ENCODE measurements at regions not wholly inside any gene's neighbourhood (a gene's known extent, or its start where the extent isn't known, plus 50 kb on each side); places are given as distances from the start of the nearest gene placed in this dataset.

DNA sequence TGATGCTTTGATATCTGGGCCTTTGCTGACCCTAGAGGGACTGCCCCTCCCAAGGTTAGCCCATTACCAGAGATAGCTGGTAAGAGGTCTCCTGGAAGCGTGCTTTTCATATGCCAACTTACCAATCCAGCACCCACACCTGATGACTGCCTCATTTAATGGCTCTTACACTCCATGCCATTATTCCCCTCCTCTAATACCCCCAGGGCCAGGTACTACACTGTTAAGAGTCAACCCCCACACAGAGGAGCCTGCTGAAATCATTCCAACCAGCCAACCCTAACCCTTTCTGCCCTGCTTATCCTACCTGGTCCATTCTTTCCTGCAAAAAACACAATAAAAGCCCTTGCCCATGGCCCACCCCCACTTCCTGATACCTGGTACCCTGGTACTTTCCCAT is 736.8 kb upstream of the SLC35B3 start:
- Histone ChIP-seq H4K20me1 (ENCODE audit: low read length) (no peaks in the 10 kb centered on the region), H2AFZ (ENCODE audit: low read length) (no peak overlapping the region), H3K36me3 (ENCODE audit: low read depth, low read length) (no peaks in the 10 kb centered on the region), H3K9me2 (replicated peaks; ENCODE audit: low read length) (no peaks in the 10 kb centered on the region), H3K4me1 (ENCODE audit: insufficient read depth, low read length) (peaks cover 8% of the 10 kb centered on the region; the same call in 1 of the 2 replicates), H3F3A (ENCODE audit: low read length, unreplicated experiment) (no peaks in the 10 kb centered on the region), H3K9ac (ENCODE audit: low read length) (no peak overlapping the region), H3K79me2 (ENCODE audit: low read length) (no peaks in the 10 kb centered on the region), H3K27ac (ENCODE audit: low read length) (no peak overlapping the region), H3K4me2 (ENCODE audit: low read length) (no peak overlapping the region), H3K4me3 (ENCODE audit: low read length) (no peak overlapping the region), H3K9me3 (ENCODE audit: low read length) (no peaks in the 10 kb centered on the region), H3K27me3 (ENCODE audit: low read length) (no peaks in the 10 kb centered on the region)
- DNase-seq (no peak), ATAC-seq (no peak)
- intact Hi-C loops (cut with micrococcal nuclease), result no loop called here
- TF ChIP-seq EZH2phosphoT487 (IDR thresholded peaks at IDR 0.05; ENCODE audit: borderline replicate concordance, low read length) (no peak), EZH2 (IDR thresholded peaks at IDR 0.05; ENCODE audit: low read length, unreplicated experiment) (no peak)
- TF ChIP-seq, protein P1, sequence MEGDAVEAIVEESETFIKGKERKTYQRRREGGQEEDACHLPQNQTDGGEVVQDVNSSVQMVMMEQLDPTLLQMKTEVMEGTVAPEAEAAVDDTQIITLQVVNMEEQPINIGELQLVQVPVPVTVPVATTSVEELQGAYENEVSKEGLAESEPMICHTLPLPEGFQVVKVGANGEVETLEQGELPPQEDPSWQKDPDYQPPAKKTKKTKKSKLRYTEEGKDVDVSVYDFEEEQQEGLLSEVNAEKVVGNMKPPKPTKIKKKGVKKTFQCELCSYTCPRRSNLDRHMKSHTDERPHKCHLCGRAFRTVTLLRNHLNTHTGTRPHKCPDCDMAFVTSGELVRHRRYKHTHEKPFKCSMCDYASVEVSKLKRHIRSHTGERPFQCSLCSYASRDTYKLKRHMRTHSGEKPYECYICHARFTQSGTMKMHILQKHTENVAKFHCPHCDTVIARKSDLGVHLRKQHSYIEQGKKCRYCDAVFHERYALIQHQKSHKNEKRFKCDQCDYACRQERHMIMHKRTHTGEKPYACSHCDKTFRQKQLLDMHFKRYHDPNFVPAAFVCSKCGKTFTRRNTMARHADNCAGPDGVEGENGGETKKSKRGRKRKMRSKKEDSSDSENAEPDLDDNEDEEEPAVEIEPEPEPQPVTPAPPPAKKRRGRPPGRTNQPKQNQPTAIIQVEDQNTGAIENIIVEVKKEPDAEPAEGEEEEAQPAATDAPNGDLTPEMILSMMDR (conservative IDR thresholded peaks at IDR 0.05; ENCODE audit: low read depth, low read length), result no peak
- ChIA-PET POLR2A (ENCODE audit: unreplicated experiment) (no interaction called here), CTCF (no interaction called here)
- no TSS peak for BruUV-seq (replicated peaks)

DNA sequence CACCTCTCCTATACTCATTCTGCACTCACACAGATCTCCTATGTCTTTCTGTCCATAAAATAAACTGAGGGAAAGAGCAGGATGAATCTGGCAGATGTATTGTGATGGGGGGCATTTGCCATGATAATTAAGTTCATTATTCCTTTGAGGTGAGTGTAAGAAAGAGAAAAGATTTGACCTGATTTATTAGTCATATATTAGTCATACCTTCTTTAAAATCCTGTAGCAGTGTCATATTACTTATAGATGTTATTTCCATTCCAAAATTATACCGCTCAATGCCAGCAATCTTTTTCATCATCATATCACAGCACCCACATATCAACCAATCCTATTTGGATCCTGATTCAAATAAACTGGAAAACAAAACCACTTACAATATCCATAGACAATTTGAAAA is 733.3 kb upstream of the SLC35B3 start:
- Histone ChIP-seq H2AFZ (ENCODE audit: low read length) (no peak overlapping the region), H3K4me2 (ENCODE audit: low read length) (no peak overlapping the region), H3F3A (ENCODE audit: low read length, unreplicated experiment) (no peaks in the 10 kb centered on the region), H4K20me1 (ENCODE audit: low read length) (no peaks in the 10 kb centered on the region), H3K9me2 (replicated peaks; ENCODE audit: low read length) (no peaks in the 10 kb centered on the region), H3K36me3 (ENCODE audit: low read depth, low read length) (no peaks in the 10 kb centered on the region), H3K27me3 (ENCODE audit: low read length) (no peaks in the 10 kb centered on the region), H3K9ac (ENCODE audit: low read length) (no peak overlapping the region), H3K4me3 (ENCODE audit: low read length) (no peak overlapping the region), H3K9me3 (ENCODE audit: low read length) (no peaks in the 10 kb centered on the region), H3K79me2 (ENCODE audit: low read length) (no peaks in the 10 kb centered on the region), H3K27ac (ENCODE audit: low read length) (no peak overlapping the region), H3K4me1 (ENCODE audit: insufficient read depth, low read length) (peaks cover 8% of the 10 kb centered on the region; the same call in 1 of the 2 replicates)
- CTCF ChIA-PET, result no interaction called here
- POLR2A ChIA-PET (ENCODE audit: unreplicated experiment), result no interaction called here
- no TSS peak for BruUV-seq (replicated peaks)
- TF ChIP-seq EZH2 (IDR thresholded peaks at IDR 0.05; ENCODE audit: low read length, unreplicated experiment), result no peak
- TF ChIP-seq, protein P1 (conservative IDR thresholded peaks at IDR 0.05; ENCODE audit: low read depth, low read length), result no peak
- no peak for TF ChIP-seq EZH2phosphoT487 (IDR thresholded peaks at IDR 0.05; ENCODE audit: borderline replicate concordance, low read length)
- peak; percentile 33 for DNase-seq
- peak; percentile 31 for ATAC-seq
- intact Hi-C loops (cut with micrococcal nuclease), result no loop called here

DNA sequence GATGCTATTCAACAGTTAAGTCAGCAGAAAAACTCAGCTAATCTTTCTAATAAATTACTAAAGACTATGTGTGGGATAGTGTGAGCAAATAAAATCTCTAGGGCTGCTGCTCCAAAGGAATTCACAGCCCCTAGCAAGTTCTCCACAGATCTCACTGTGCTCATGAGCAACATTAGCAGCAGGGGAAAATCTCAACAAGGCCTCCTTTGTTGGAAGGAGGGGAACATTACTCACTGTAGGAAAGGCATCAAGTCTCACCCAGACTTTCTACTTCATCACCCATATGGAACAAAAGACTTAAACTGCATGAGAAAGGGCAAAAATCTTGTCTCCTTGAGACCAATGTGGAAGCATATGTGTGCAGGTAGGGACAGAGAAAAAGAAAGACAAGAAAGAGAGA is 726.4 kb upstream of the SLC35B3 start:
- Histone ChIP-seq H4K20me1 (ENCODE audit: low read length) (no peaks in the 10 kb centered on the region), H3K9ac (ENCODE audit: low read length) (no peak overlapping the region), H3K9me2 (replicated peaks; ENCODE audit: low read length) (no peaks in the 10 kb centered on the region), H3K27ac (ENCODE audit: low read length) (no peak overlapping the region), H2AFZ (ENCODE audit: low read length) (no peak overlapping the region), H3K4me2 (ENCODE audit: low read length) (no peak overlapping the region), H3K27me3 (ENCODE audit: low read length) (peaks cover 9% of the 10 kb centered on the region), H3K9me3 (ENCODE audit: low read length) (no peaks in the 10 kb centered on the region), H3K36me3 (ENCODE audit: low read depth, low read length) (no peaks in the 10 kb centered on the region), H3K4me1 (ENCODE audit: insufficient read depth, low read length) (no peaks in the 10 kb centered on the region), H3K79me2 (ENCODE audit: low read length) (no peaks in the 10 kb centered on the region), H3F3A (ENCODE audit: low read length, unreplicated experiment) (no peaks in the 10 kb centered on the region), H3K4me3 (ENCODE audit: low read length) (no peak overlapping the region)
- BruUV-seq (replicated peaks), result no TSS peak
- ATAC-seq (no peak), DNase-seq (no peak)
- intact Hi-C loops (cut with micrococcal nuclease), result no loop called here
- TF ChIP-seq EZH2phosphoT487 (IDR thresholded peaks at IDR 0.05; ENCODE audit: borderline replicate concordance, low read length) (no peak), EZH2 (IDR thresholded peaks at IDR 0.05; ENCODE audit: low read length, unreplicated experiment) (no peak)
- TF ChIP-seq, protein P1 (conservative IDR thresholded peaks at IDR 0.05; ENCODE audit: low read depth, low read length), result no peak
- POLR2A ChIA-PET (ENCODE audit: unreplicated experiment), result no interaction called here
- CTCF ChIA-PET, result no interaction called here

All from PC-3 (cell line).